IMR-90 (cell line): ENCODE measurements at regions not wholly inside any gene's neighbourhood (a gene's known extent, or its start where the extent isn't known, plus 50 kb on each side); places are given as distances from the start of the nearest gene placed in this dataset.
"Not testable (repeated sequence)": the region's sequence is repeated elsewhere in the genome, so short reads cannot be mapped to it uniquely, and the experiment has no call there.

Experiments used
- ATAC-seq: fragments of 200-7000 bp; cut with Tn5 transposase; 2 replicates; pipeline ENCODE4 v1.9.1; 2020; ENCODE audit warnings: low read depth, mild to moderate bottlenecking, moderate library complexity
- BruUV-seq: library from RNA; stranded (reverse); fragments of 400-500 nt; replicated peaks from 2 replicates; lab custom pipeline; 2021; lab: Mats Ljungman, UMichigan
- CTCF ChIA-PET: fragments of 300-600 bp; formaldehyde crosslinking; extraction: SDS; loops from one replicate; lab custom pipeline; 2021; ENCODE audit warnings: antibody characterized with exemption; lab: Yijun Ruan, JAX
- POLR2A ChIA-PET: fragments of 300-600 bp; sonication (Branson Sonifier 250); formaldehyde crosslinking; loops from one replicate; lab custom pipeline; 2022; ENCODE audit warnings: antibody characterized with exemption; ENCODE audit not compliant: unreplicated experiment; lab: Charles Lee
- DNase-seq: peaks from one replicate; pipeline ENCODE4 v3.0.0; 2013
- H2AFZ ChIP-seq: replicated peaks from 2 replicates; pipeline ENCODE3; 2013; ENCODE audit warnings: low read length, mild to moderate bottlenecking; ENCODE audit not compliant: poor library complexity
- H2AK5ac ChIP-seq: 2 replicates; pipeline ENCODE4 v1.6.1; 2013; ENCODE audit warnings: low read depth, low read length, inconsistent platforms
- H2AK9ac ChIP-seq: replicated peaks from 2 replicates; pipeline ENCODE3; 2013; ENCODE audit warnings: mild to moderate bottlenecking, low read depth, low read length, moderate library complexity; ENCODE audit not compliant: poor library complexity
- H2BK120ac ChIP-seq: 2 replicates; pipeline ENCODE4 v1.6.1; 2013; ENCODE audit warnings: low read depth, low read length, inconsistent platforms
- H2BK15ac ChIP-seq: 3 replicates; pipeline ENCODE4 v1.6.1; 2013; ENCODE audit warnings: low read depth, low read length, inconsistent platforms
- H2BK20ac ChIP-seq: 2 replicates; pipeline ENCODE4 v1.6.1; 2013; ENCODE audit warnings: low read depth, mild to moderate bottlenecking, inconsistent platforms, low read length, moderate library complexity
- H2BK5ac ChIP-seq: 2 replicates; pipeline ENCODE4 v1.6.1; 2013; ENCODE audit warnings: mild to moderate bottlenecking, low read depth, low read length, inconsistent platforms; ENCODE audit not compliant: poor library complexity, severe bottlenecking
- H3K14ac ChIP-seq: replicated peaks from 2 replicates; pipeline ENCODE4 v1.6.1; 2013; ENCODE audit warnings: low read depth, low read length, inconsistent platforms
- H3K18ac ChIP-seq: 2 replicates; pipeline ENCODE4 v1.6.1; 2013; ENCODE audit warnings: low read depth, low read length, control low read depth
- H3K23ac ChIP-seq: 2 replicates; pipeline ENCODE4 v1.6.1; 2013; ENCODE audit warnings: low read depth, low read length, inconsistent platforms
- H3K27ac ChIP-seq: 2 replicates; pipeline ENCODE4 v1.5.1; 2013; ENCODE audit warnings: mild to moderate bottlenecking, control low read depth, low read length; ENCODE audit not compliant: insufficient read depth
- H3K27me3 ChIP-seq: 2 replicates; pipeline ENCODE4 v1.6.1; 2013; ENCODE audit warnings: low read length; ENCODE audit not compliant: control insufficient read depth, insufficient read depth
- H3K36me3 ChIP-seq: 2 replicates; pipeline ENCODE4 v1.6.1; 2013; ENCODE audit warnings: low read length, mixed read lengths; ENCODE audit not compliant: control insufficient read depth, insufficient read depth
- H3K4ac ChIP-seq: 2 replicates; pipeline ENCODE4 v1.6.1; 2013; ENCODE audit warnings: low read depth, low read length, inconsistent platforms
- H3K4me1 ChIP-seq: 2 replicates; pipeline ENCODE4 v1.6.1; 2013; ENCODE audit warnings: low read length, mixed read lengths; ENCODE audit not compliant: control insufficient read depth, insufficient read depth
- H3K4me2 ChIP-seq: 2 replicates; pipeline ENCODE4 v1.6.1; 2013; ENCODE audit warnings: low read depth, mild to moderate bottlenecking, control low read depth, low read length, moderate library complexity
- H3K4me3 ChIP-seq: 2 replicates; pipeline ENCODE4 v1.5.1; 2013; ENCODE audit warnings: low read depth, mild to moderate bottlenecking, control low read depth, low read length, moderate library complexity; ENCODE audit not compliant: insufficient read depth
- H3K56ac ChIP-seq: 2 replicates; pipeline ENCODE4 v1.6.1; 2013; ENCODE audit warnings: low read length, inconsistent platforms; ENCODE audit not compliant: insufficient read depth; ENCODE audit errors: extremely low read depth
- H3K79me1 ChIP-seq, 2 experiments: 2 replicates each; pipeline ENCODE4 v1.6.1; 2013; ENCODE audit warnings: low read length in 2 of 2, inconsistent platforms in 1 of 2, low read depth in 1 of 2
- H3K9ac ChIP-seq: 2 replicates; pipeline ENCODE4 v1.6.1; 2013; ENCODE audit warnings: low read depth, low read length, control low read depth
- H3K9me1 ChIP-seq: 2 replicates; pipeline ENCODE4 v1.6.1; 2013; ENCODE audit warnings: low read length, inconsistent platforms; ENCODE audit not compliant: insufficient read depth
- H3K9me3 ChIP-seq: 2 replicates; pipeline ENCODE4 v1.6.1; 2013; ENCODE audit warnings: low read length; ENCODE audit not compliant: control insufficient read depth, insufficient read depth
- H4K20me1 ChIP-seq: 2 replicates; pipeline ENCODE4 v1.6.1; 2013; ENCODE audit warnings: low read length, inconsistent platforms; ENCODE audit not compliant: insufficient read depth
- H4K5ac ChIP-seq: 2 replicates; pipeline ENCODE4 v1.6.1; 2013; ENCODE audit warnings: mild to moderate bottlenecking, low read depth, low read length, control low read depth
- H4K8ac ChIP-seq, 2 experiments: 2 replicates each; pipeline ENCODE4 v1.6.1; 2013; ENCODE audit warnings: low read depth in 2 of 2, low read length in 2 of 2, control low read depth in 1 of 2, inconsistent platforms in 1 of 2
- H4K91ac ChIP-seq: 2 replicates; pipeline ENCODE4 v1.6.1; 2013; ENCODE audit warnings: low read depth, low read length, inconsistent platforms; ENCODE audit not compliant: insufficient read depth
- MAZ ChIP-seq: IDR thresholded peaks from 2 replicates; pipeline ENCODE4 v1.6.1; 2012; ENCODE audit warnings: low read depth, mild to moderate bottlenecking, low read length, improper control_type of control experiment, moderate library complexity, borderline replicate concordance
- MXI1 ChIP-seq: IDR thresholded peaks from 2 replicates; pipeline ENCODE4 v1.6.1; 2012; ENCODE audit warnings: low read depth, mild to moderate bottlenecking, low read length, moderate library complexity, borderline replicate concordance
- NFE2L2 ChIP-seq: fragments of 150-350 bp; IDR thresholded peaks from 2 replicates; pipeline ENCODE4 v1.6.1; 2016; ENCODE audit warnings: low read depth, mild to moderate bottlenecking, low read length
- RFX5 ChIP-seq: IDR thresholded peaks from 2 replicates; pipeline ENCODE4 v1.8.0; 2012; ENCODE audit warnings: low read depth, mild to moderate bottlenecking, low read length, moderate library complexity
- WGBS, 2 experiments: methylation state at CpG; one replicate each; pipeline versions ENCODE4 v1.1.5 to v1.1.7; 2013; ENCODE audit warnings: missing lambda C conversion rate in 2 of 2; ENCODE audit not compliant: insufficient read length in 1 of 2; ENCODE audit errors: extremely low coverage in 2 of 2; 5-methylcytosine and 5-hydroxymethylcytosine counted together
- dilution Hi-C: fragments of 300-500 bp; cut with HindIII; formaldehyde crosslinking; loops from one replicate; pipeline ENCODE4 v1.14.3; 2018; ENCODE audit warnings: low sequenced_read_pairs; ENCODE audit not compliant: unreplicated experiment
- in situ Hi-C: fragments of 300-500 bp; cut with MboI; formaldehyde crosslinking; loops from 3 replicates; pipeline ENCODE4 v1.14.3; 2019; ENCODE audit warnings: low sequenced_read_pairs, inconsistent platforms, mixed read lengths
- intact Hi-C: fragments of 100-400 bp; cut with micrococcal nuclease; formaldehyde crosslinking; loops from 2 replicates; pipeline ENCODE4 v1.10.0; 2022
- TF ChIP-seq, protein P1 (sequence below): fragments of 150-350 bp; IDR thresholded peaks from 2 replicates; pipeline ENCODE4 v1.6.1; 2016; ENCODE audit warnings: low read depth, mild to moderate bottlenecking, low read length, moderate library complexity, borderline replicate concordance

DNA sequence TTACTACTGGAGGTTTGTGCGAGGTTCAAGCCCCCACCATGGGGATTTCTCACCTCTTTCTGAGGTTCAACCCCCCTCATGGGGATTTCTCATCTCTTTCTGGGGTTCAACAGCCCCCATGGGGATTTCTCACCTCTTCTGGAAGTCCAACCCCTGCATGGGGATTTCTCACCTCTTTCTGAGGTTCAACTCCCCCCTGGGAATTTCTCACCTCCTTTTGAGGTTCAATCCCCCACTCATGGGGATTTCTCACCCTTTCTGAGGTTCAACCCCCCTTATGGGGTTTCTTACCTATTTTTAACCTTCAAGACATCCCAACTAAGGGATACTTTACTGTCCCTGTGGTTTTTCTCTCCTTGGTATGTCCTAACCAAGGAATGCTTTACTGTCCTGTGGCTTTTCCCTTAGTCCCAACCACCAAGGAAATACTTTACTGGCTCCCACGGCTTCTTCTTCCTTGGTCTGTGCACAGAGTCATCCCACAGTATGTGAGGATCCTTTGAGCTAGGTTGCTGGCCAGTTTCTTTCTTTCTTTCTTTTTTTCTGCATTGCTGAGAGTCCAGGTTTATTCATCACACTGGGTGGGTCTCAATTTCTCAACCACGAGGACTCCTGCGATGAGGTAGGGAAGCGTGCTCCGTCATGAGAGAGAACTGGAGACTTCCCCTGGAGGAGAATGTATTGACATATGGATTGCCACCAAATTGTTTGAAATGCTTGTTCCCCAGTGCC, 2140.2 kb downstream of the TP53TG3F start:
- dilution Hi-C loops: no loop called here
- Histone ChIP-seq H2BK120ac (no peak overlapping the region), H3K4me2 (no peak overlapping the region), H3K36me3 (no peaks in the 10 kb centered on the region), H3K18ac (no peak overlapping the region), H3K14ac (no peak overlapping the region), H3K27ac (no peak overlapping the region), H2AFZ (no peak overlapping the region), H4K91ac (no peak overlapping the region), H2AK5ac (no peak overlapping the region), H3K4me3 (no peak overlapping the region), H3K4ac (no peak overlapping the region), H3K27me3 (no peaks in the 10 kb centered on the region), H4K5ac (no peak overlapping the region), H3K56ac (no peak overlapping the region), H2BK20ac (no peak overlapping the region), H3K9me1 (no peaks in the 10 kb centered on the region), H4K8ac (no peak overlapping the region), H2AK9ac (no peak overlapping the region), H3K9me3 (peaks cover 11% of the 10 kb centered on the region), H2BK15ac (no peak overlapping the region), H3K4me1 (no peaks in the 10 kb centered on the region), H3K23ac (no peak overlapping the region), H3K79me1 (no peaks in the 10 kb centered on the region), H2BK5ac (no peak overlapping the region), H3K9ac (no peak overlapping the region), H4K20me1 (no peaks in the 10 kb centered on the region)
- TF ChIP-seq, protein P1, sequence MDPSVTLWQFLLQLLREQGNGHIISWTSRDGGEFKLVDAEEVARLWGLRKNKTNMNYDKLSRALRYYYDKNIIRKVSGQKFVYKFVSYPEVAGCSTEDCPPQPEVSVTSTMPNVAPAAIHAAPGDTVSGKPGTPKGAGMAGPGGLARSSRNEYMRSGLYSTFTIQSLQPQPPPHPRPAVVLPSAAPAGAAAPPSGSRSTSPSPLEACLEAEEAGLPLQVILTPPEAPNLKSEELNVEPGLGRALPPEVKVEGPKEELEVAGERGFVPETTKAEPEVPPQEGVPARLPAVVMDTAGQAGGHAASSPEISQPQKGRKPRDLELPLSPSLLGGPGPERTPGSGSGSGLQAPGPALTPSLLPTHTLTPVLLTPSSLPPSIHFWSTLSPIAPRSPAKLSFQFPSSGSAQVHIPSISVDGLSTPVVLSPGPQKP: no peak
- TF ChIP-seq MAZ (no peak), MXI1 (no peak), RFX5 (no peak), NFE2L2 (no peak)
- intact Hi-C loops: no loop called here
- no peak for ATAC-seq
- ChIA-PET POLR2A (no interaction called here), CTCF (no interaction called here)
- DNase-seq: no peak
- in situ Hi-C loops: no loop called here
- no TSS peak for BruUV-seq
- no CpG with 5 or more reads among the region's 6 CpGs for WGBS, 2 experiments

GRCh38 chr16:35600161-35600555, 2140.7 kb downstream of the TP53TG3F start:
- H2AK9ac ChIP-seq, H3K56ac ChIP-seq, DNase-seq, H4K20me1 ChIP-seq, H2AK5ac ChIP-seq, intact Hi-C loops, H3K18ac ChIP-seq, H3K9me1 ChIP-seq, H2BK120ac ChIP-seq, CTCF ChIA-PET, H3K36me3 ChIP-seq, H3K27ac ChIP-seq, ATAC-seq, dilution Hi-C loops, in situ Hi-C loops, H3K79me1 ChIP-seq, H3K4me3 ChIP-seq, H4K5ac ChIP-seq, POLR2A ChIA-PET, H2BK20ac ChIP-seq, H4K8ac ChIP-seq, H3K4me1 ChIP-seq, H4K91ac ChIP-seq, H2BK5ac ChIP-seq, H2BK15ac ChIP-seq, H3K4me2 ChIP-seq, H2AFZ ChIP-seq, H3K14ac ChIP-seq, H3K23ac ChIP-seq, H3K27me3 ChIP-seq, H3K4ac ChIP-seq, H3K9ac ChIP-seq, BruUV-seq: not testable (repeated sequence)
- peaks cover 11% of the 10 kb centered on the region for H3K9me3 ChIP-seq
- WGBS, 2 experiments: no CpG with 5 or more reads among the region's 2 CpGs
